GM12891 (cell line): ENCODE measurements at regions not wholly inside any gene's neighbourhood (a gene's known extent, or its start where the extent isn't known, plus 50 kb on each side); places are given as distances from the start of the nearest gene placed in this dataset.

ENCODE experiments used
- POLR2A ChIP-seq: IDR thresholded peaks from 2 replicates; pipeline ENCODE4 v1.6.1; 2011; ENCODE audit warnings: low read depth, low read length, control low read depth
- POLR2AphosphoS5 ChIP-seq: IDR thresholded peaks from 2 replicates; pipeline ENCODE4 v1.6.1; 2011; ENCODE audit warnings: low read depth, low read length, control low read depth

DNA sequence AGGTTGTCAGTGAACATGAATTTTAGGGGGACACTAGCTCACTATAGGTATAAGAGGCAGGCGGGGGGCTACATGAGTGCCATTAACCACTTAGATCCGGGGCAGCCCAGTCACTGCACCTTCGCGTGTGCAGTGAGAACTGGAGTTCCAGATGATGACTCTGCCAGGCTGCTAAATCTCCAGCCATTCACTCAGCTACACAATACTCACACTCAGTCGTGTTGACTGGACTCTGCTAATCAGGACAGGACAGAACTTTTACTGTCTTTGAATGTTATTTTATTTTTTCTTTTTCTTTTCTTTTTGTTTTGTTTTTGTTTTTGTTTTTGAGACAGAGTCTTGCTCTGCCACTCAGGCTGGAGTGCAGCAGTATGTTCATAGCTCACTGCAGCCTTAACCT is 465.6 kb downstream of the AACS start:
- TF ChIP-seq POLR2AphosphoS5 (no peak), POLR2A (no peak)
